Fibroblast of mammary gland (primary cell): ENCODE measurements at regions not wholly inside any gene's neighbourhood (a gene's known extent, or its start where the extent isn't known, plus 50 kb on each side); places are given as distances from the start of the nearest gene placed in this dataset.

Experiments
- DNase-seq: peaks from one replicate; pipeline ENCODE4 v3.0.0-alpha.2; 2010; ENCODE audit warnings: low read depth
- H3K4me3 ChIP-seq: 2 replicates; pipeline ENCODE4 v1.5.1; 2011; ENCODE audit warnings: low read depth, mild to moderate bottlenecking, low read length, moderate library complexity; ENCODE audit not compliant: control insufficient read depth
- CTCF ChIP-seq: conservative IDR thresholded peaks from 2 replicates; pipeline ENCODE4 v1.5.1; 2011; ENCODE audit warnings: low read depth, low read length, inconsistent platforms; ENCODE audit not compliant: control insufficient read depth, insufficient read depth

- DNase-seq: no peak
- TF ChIP-seq CTCF: no peak
- no peak overlapping the region for H3K4me3 ChIP-seq
Measured at GRCh38 chr17:77892031-77892430, 66.5 kb upstream of the TNRC6C start.

- no peak for DNase-seq
- TF ChIP-seq CTCF: peak; percentile 22
- H3K4me3 ChIP-seq: no peak overlapping the region
Measured at GRCh38 chr17:77892469-77893143, 65.9 kb upstream of the TNRC6C start.

- no peak for TF ChIP-seq CTCF
- H3K4me3 ChIP-seq: no peak overlapping the region
- no peak for DNase-seq
Measured at GRCh38 chr17:77893144-77894044, 65.1 kb upstream of the TNRC6C start.

GRCh38 chr17:77894126-77894956, 64.2 kb upstream of the TNRC6C start:
- no peak for DNase-seq
- H3K4me3 ChIP-seq: no peak overlapping the region
- TF ChIP-seq CTCF: no peak

- no peak for DNase-seq
- no peak for TF ChIP-seq CTCF
- H3K4me3 ChIP-seq: no peak overlapping the region
Measured at GRCh38 chr17:77897741-77898301, 60.7 kb upstream of the TNRC6C start.
